ENCODE measurements at regions not wholly inside any gene's neighbourhood (a gene's known extent, or its start where the extent isn't known, plus 50 kb on each side); places are given as distances from the start of the nearest gene placed in this dataset.

DNA sequence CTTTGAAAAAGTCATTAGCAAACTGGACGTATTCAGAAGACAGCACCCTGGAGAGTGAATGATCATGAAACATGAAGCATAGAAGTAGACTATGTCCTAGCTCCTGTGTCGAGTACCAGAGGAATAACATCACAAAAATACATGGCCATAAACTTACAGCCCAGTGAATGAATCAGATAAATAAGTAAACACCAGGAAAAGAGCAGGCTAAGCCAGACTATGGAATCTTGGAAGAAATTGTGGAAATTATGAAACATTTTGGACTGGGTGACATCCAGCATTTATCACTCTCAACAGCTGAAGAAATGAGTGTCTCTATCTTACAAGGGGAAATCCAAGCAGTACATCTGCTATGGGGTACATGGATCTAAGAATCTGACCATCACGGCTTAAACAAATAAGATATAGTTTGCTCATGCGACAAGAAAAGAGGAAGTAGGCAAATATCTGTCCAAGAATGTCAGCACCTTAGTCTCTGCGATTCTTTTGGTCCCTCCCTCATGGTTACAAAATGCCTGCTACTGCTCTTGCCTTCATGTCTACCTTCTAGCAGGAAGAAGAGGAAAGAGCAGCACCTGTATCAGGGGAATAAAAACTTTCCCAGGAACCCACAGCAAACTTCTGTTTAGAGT lies 481.5 kb downstream of the BCOR start:
- no peak for TF ChIP-seq POLR2AphosphoS5 (IDR thresholded peaks at IDR 0.05)
- no peak for TF ChIP-seq POLR2A (IDR thresholded peaks at IDR 0.05)
- no peak for TF ChIP-seq EP300 (IDR thresholded peaks at IDR 0.05)
- TF ChIP-seq, protein P1, sequence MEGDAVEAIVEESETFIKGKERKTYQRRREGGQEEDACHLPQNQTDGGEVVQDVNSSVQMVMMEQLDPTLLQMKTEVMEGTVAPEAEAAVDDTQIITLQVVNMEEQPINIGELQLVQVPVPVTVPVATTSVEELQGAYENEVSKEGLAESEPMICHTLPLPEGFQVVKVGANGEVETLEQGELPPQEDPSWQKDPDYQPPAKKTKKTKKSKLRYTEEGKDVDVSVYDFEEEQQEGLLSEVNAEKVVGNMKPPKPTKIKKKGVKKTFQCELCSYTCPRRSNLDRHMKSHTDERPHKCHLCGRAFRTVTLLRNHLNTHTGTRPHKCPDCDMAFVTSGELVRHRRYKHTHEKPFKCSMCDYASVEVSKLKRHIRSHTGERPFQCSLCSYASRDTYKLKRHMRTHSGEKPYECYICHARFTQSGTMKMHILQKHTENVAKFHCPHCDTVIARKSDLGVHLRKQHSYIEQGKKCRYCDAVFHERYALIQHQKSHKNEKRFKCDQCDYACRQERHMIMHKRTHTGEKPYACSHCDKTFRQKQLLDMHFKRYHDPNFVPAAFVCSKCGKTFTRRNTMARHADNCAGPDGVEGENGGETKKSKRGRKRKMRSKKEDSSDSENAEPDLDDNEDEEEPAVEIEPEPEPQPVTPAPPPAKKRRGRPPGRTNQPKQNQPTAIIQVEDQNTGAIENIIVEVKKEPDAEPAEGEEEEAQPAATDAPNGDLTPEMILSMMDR (IDR thresholded peaks at IDR 0.05): no peak
- Histone ChIP-seq H3K27me3 (no peaks in the 10 kb centered on the region), H3K9me3 (no peaks in the 10 kb centered on the region), H3K36me3 (no peaks in the 10 kb centered on the region), H3K4me1 (peaks cover 0 to 8% (median 3%) of the 10 kb centered on the region in 4 donors), H3K27ac (no peak overlapping the region), H3K4me3 (no peak overlapping the region)
- no peak for DNase-seq
- 50 to 54% methylated on average over 5 of the region's 5 CpGs for WGBS, 2 donors
- intact Hi-C loops (cut with DNase I): no loop called here

GRCh38 chrX:39616731-39617130 lies 481.0 kb downstream of the BCOR start:
- Histone ChIP-seq H3K27me3 (no peaks in the 10 kb centered on the region), H3K4me1 (peaks cover 0 to 8% (median 3%) of the 10 kb centered on the region in 4 donors), H3K9me3 (no peaks in the 10 kb centered on the region), H3K36me3 (no peaks in the 10 kb centered on the region), H3K27ac (no peak overlapping the region), H3K4me3 (no peak overlapping the region)
- intact Hi-C loops (cut with DNase I): no loop called here
- DNase-seq: no peak
- 90 to 91% methylated on average over 8 of the region's 8 CpGs for WGBS, 2 donors
- no peak for TF ChIP-seq POLR2AphosphoS5 (IDR thresholded peaks at IDR 0.05)
- TF ChIP-seq EP300 (IDR thresholded peaks at IDR 0.05): no peak
- no peak for TF ChIP-seq POLR2A (IDR thresholded peaks at IDR 0.05)
- TF ChIP-seq, protein P1 (IDR thresholded peaks at IDR 0.05): no peak

DNA sequence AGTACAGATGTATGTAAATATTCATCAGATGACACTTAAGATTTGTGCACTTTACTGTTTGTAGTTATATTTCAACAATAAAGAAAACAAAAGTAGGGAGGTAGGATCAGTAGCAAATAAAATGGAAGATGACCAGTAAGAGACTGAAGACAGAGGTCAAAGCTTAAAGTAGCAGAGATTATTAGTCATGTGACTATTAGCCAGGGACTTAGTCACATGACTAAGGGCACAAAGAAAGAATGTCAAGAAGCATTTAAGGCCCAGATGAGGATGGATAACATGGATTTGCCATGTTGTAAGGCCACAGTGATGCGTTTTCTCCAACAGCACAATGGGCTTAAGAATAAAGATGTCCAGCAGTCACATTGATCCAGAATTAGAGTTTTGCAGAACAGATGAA lies 479.6 kb downstream of the BCOR start:
- H3K4me3 ChIP-seq: no peak overlapping the region
- WGBS, 2 donors: 97 to 98% methylated on average over 1 of the region's 1 CpG
- H3K9me3 ChIP-seq: no peaks in the 10 kb centered on the region
- no peaks in the 10 kb centered on the region for H3K27me3 ChIP-seq
- no peaks in the 10 kb centered on the region for H3K36me3 ChIP-seq
- no peak overlapping the region for H3K27ac ChIP-seq
- DNase-seq: no peak
- TF ChIP-seq, protein P1 (IDR thresholded peaks at IDR 0.05): no peak
- TF ChIP-seq POLR2AphosphoS5 (IDR thresholded peaks at IDR 0.05) (no peak), POLR2A (IDR thresholded peaks at IDR 0.05) (no peak), EP300 (IDR thresholded peaks at IDR 0.05) (no peak)
- intact Hi-C loops (cut with DNase I): no loop called here
- peaks cover 0 to 8% (median 3%) of the 10 kb centered on the region in 4 donors for H3K4me1 ChIP-seq

GRCh38 chrX:39619182-39620009 lies 478.4 kb downstream of the BCOR start:
- H3K4me1 ChIP-seq: no peaks in the 10 kb centered on the region
- no peak for DNase-seq
- H3K36me3 ChIP-seq: no peaks in the 10 kb centered on the region
- H3K4me3 ChIP-seq: no peak overlapping the region
- no peak overlapping the region for H3K27ac ChIP-seq
- no peak for TF ChIP-seq EP300 (IDR thresholded peaks at IDR 0.05)
- H3K9me3 ChIP-seq: no peaks in the 10 kb centered on the region
- no peaks in the 10 kb centered on the region for H3K27me3 ChIP-seq
- 49% methylated on average over 7 of the region's 7 CpGs for WGBS, 2 donors
- intact Hi-C loops (cut with DNase I): no loop called here

DNA sequence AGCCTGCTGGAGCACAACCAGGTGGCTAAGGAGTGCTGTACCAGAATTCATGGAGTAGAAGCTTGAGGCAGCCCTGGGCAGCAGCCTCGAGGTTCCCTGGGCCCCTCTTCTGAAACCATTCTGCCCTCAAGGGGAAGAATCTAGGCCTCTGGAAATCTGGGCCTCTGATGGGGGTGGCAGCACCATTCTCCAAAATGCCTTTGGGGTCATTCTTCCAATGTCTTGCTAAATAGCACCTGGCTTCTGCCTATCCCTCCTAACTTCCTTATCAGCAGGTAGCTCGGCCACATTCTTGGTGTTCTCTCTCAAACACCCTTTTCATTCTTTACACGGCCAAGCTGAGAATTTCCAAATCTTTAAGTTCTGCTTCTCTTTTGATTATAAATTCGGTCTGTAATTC lies 473.6 kb downstream of the BCOR start:
- H3K4me1 ChIP-seq: no peaks in the 10 kb centered on the region
- no peaks in the 10 kb centered on the region for H3K27me3 ChIP-seq
- intact Hi-C loops (cut with DNase I): no loop called here
- no peak for DNase-seq
- no peaks in the 10 kb centered on the region for H3K9me3 ChIP-seq
- TF ChIP-seq EP300 (IDR thresholded peaks at IDR 0.05): no peak
- TF ChIP-seq POLR2AphosphoS5 (IDR thresholded peaks at IDR 0.05): no peak
- no peak overlapping the region for H3K27ac ChIP-seq
- H3K4me3 ChIP-seq: no peak overlapping the region
- no peaks in the 10 kb centered on the region for H3K36me3 ChIP-seq
- WGBS, 2 donors: 84 to 89% methylated on average over 4 of the region's 4 CpGs
